GM18508 (cell line): ENCODE measurements at regions not wholly inside any gene's neighbourhood (a gene's known extent, or its start where the extent isn't known, plus 50 kb on each side); places are given as distances from the start of the nearest gene placed in this dataset.
"Not testable (repeated sequence)": the region's sequence is repeated elsewhere in the genome, so short reads cannot be mapped to it uniquely, and the experiment has no call there.

Source experiments
- ATAC-seq: cut with Tn5 transposase; IDR thresholded peaks from one replicate; pipeline ENCODE4 v1.9.1; 2021; ENCODE audit warnings: moderate number of reproducible peaks; ENCODE audit not compliant: insufficient read depth, unreplicated experiment

DNA sequence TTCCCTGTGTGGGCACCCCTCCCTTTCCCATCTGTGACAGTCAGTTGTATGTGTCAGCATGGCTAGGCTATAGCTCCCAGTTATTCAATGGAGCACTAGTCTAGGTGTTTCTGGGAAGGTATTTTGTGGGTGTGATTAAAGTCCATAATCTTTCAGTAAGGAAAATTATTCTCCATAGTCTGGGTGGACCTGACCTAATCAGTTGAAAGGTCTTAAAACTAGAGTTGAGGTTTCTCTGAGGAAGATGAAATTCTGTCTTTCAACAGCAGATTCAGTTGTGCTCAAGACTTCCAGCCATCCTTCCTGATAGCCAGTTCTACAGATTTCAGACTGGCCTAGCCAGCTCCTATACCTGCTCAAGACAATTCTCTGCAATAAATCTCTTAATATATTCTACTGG is 284.6 kb upstream of the PROK2 start:
- ATAC-seq: no peak

DNA sequence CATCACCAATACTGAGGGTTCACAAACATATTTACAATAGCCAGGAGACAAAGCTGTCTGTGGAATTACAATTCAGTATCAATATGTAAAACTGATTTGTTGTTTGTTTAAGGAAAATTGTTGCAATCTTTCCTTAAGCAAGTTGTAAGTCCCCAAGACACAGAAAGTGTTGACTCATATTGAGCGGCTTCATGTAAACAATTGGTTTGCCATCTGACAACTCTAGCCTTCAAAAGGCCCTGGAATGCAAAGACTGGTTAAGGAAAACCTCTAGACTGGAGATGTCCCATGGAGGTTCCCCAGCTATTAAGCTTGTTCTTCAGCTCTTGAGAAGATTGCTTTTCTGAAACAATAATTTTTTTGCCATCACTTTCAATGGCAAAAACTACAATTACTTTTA is 283.7 kb upstream of the PROK2 start:
- no peak for ATAC-seq

DNA sequence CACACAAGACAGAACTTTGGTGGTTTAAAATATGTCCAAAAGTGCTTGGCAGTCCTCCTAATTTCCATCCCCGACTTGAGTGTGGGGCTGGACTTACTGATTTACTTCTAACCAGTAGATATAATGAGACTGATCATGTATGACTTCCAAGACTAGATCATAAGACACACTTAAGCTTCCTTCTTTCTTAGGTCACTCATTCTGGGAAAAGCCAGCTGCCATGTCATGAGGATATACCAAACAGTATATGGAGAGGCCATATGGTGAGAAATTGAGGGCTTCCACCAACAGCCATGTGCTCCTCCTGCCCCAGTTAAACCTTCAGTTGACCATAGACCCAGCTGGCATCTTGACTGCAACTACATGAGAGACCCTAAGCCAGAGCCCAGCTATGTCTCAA is 282.8 kb upstream of the PROK2 start:
- ATAC-seq: no peak

DNA sequence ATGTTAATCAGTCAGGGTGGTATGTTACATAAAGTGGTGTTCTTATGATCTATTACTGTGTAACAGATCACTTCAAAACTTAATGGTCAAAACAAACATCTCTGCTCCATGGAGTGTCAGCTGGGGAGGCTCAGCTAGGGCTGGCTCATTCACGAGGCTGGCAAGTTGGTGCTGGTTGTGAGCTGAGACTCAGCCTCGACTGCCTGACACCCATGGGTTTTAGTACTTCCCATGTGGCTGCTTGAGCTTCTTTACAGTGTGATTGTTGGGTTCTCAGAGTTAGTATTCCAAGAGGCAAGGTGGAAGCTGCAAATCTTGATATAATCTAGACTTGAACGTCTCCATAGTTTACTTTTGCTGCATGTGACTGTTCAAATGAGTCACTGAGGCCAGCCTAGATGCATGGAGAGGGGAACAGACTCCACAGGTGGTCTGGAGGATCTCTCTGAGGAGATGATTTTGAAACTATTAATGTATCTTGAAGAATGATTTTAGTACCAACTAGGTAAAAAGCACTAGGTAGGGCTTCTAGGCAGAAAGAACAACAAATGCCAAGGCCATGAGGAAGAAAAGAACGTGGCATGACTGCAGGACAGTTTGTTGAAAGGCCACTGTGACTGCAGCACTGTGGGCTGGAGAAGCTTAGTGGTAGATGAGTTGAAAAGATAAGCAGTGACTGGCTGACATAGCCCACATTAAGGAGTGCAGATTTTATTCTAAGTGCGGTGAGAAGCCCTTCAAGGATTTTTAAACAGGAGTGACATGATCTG is 281.1 kb upstream of the PROK2 start:
- ATAC-seq: no peak

DNA sequence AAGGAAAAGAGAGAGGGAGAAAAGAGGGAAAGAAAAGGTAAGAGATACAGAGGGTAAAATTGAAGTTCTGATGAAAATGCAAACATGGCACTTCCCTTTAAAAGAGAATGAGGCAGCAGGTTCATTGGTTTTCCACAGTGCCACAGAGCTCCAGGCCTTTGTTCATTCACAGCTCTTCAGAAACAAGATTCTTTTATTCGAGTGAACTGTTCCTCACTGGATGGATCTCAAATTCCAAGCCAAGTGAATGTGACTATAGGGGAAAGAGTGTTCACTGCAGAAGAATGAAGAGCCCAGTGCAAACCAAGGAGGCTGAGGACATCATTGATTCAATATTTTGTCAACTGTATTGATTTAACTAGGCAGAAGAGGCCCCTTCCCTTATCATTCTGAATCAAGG is 280.3 kb upstream of the PROK2 start:
- ATAC-seq: no peak

DNA sequence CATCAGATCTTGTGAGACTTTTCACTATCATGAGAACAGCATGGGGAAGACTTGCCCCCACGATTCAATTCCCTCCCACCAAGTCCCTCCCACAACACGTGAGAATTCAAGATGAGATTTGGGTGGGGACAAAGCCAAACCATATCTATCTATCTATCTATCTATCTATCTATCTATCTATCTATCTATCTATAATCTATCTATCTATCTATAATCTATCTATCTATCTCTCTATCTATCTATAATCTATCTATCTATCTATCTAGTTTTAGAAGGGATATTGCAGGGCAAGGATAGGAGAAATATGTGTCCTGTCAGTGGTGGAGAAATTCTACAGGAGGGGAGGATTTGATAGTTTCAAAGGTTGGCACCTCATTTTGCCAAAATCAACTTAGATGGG is 279.8 kb upstream of the PROK2 start:
- ATAC-seq: not testable (repeated sequence)

DNA sequence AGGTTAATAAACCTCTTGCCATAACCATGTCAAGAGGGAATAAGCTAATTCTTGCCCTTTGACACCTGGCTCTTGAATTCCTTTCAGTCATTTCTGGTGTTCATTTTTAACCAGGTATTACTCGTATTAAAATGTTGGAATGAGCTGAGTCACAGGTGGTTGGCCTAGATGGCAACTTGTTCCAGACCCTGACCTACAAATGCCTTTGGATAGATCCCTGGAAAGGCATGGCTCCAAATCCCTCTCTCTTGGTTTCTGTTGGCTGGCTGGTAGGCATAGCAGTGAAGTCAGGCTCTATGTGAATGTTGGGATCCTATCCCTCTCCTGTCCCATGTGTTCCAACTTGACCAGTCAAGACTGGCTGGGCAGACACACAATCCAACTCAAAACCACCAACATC is 277.1 kb upstream of the PROK2 start:
- no peak for ATAC-seq

DNA sequence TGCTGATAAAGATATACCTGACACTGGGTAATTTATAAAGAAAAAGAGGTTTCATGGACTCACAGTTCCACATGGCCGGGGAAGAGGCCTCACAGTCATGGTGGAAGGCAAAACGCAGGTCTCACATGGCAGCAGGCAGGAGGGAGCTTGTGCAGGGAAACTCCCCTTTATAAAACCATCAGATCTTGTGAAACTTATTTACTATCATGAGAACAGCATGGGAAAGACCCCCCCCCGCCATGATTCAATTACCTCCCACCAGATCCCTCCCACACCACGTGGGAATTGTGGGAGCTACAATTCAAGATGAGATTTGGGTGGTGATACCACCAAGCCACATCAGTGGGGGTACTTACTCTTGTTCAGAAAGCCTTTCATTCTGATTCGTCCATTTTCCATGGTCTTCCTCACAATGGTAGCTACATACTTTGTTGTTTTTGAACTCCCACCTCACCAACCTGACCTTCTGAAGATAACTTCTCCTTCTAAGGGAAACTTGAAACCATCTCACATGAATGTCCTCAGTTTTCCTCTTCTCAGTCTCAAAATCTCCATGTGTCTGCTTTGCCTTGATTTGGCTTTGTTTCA is 275.6 kb upstream of the PROK2 start:
- no peak for ATAC-seq

DNA sequence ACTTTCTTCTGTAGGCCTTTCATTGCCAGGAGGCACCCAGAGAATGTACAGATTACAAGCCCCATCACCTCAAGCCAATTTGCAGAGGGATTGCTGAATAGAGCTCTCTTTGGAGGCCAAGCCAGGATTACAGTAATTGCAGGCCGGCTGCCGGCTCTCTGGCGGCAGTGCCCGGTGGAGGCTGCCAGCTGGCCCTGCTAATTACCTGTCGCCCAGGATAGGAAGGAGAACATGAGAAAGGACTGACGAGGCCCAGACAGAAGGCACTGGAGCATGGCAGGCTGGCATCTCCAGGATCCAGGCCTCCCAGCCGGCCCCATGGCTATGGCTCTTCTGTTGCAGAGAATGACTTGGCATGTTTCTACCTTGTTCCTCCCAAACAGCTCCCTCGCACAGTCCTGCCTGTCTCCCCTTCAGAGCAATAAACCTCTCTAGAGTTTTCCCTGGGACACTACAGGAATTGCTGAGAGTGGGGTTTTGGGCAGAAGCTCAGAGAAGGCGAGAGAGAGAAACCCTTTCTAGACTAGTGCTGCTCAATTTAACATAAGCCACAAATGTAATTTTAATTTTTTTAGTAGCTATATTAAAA is 273.6 kb upstream of the PROK2 start:
- ATAC-seq: no peak

DNA sequence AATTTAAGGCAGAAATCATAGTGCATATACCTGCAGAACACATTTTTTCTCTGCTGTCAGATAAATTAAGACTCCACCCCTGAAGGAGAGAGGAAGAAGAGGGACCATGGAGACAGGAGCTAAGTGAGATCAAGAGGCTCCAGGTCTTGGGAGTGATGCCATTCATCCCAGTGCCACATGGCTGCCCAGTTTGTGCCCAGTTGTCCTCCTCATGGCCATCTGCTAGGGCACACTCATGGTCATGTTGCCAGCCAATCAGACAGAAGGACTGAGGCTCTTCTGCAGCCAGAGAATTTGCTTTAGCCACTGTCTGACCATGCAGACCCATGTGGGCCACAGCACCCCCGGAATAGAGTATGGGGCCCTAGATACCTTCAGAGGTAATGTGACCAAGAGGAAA is 270.5 kb upstream of the PROK2 start:
- no peak for ATAC-seq

DNA sequence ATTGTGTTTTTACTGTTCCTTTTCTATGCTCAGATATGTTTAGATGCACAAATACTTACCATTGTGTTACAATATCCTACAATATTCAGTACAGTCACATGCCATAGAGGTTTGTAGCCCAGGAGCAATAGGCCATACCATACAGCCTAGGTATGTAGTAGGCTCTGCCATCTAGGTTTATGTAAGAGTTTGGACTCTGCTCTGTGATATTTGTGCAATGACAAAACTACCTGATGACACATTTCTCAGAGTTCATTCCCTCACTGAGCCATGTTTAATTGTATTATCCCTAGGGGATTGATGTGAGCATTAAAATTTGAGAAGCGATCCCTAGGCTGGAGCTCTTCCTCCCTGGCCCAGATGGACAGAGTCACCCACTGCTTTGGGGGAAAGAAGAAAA is 270.0 kb upstream of the PROK2 start:
- ATAC-seq: no peak

DNA sequence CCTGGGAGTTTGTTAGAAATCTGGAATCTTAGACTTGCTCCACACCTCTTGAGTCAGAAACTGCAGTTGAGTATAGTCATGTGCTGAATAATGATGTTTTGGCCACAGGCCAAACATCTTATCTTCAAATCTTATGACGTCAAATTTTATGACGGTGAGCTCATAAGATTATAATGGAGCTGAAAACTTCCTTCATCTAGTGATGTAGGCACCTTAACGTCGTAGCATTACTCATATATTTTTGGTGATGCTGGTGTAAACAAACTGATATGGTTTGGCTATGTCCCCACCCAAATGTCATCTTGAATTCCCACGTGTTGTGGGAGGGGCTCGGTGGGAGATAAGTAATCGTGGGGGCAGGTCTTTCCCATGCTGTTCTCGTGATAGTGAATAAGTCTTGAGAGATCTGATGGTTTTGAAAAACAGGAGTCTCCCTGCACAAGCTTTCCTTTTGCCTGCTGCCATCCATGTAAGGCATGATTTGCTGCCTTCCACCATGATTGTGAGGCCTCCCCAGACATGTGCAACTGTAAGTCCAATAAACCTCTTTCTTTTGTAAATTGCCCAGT is 268.0 kb upstream of the PROK2 start:
- ATAC-seq: no peak

DNA sequence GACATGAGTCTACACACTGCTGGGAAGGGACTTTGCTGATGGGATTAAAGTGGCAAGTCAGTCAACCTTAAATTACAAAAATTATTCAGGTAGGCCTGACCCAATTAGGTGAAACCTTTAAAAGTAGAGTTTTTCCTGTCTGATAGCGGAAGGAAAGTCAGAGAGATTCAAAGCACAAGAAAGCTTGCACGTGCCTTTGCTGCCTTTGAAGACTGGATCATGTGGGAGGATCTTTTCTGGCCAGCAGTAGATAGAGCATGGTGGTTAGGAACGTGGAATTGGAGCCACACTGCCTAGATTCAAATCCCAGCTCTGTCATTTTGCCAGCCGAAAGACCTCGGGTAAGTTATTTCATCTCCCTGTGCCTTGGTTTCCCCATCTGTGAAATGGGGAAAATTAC is 265.8 kb upstream of the PROK2 start:
- no peak for ATAC-seq

DNA sequence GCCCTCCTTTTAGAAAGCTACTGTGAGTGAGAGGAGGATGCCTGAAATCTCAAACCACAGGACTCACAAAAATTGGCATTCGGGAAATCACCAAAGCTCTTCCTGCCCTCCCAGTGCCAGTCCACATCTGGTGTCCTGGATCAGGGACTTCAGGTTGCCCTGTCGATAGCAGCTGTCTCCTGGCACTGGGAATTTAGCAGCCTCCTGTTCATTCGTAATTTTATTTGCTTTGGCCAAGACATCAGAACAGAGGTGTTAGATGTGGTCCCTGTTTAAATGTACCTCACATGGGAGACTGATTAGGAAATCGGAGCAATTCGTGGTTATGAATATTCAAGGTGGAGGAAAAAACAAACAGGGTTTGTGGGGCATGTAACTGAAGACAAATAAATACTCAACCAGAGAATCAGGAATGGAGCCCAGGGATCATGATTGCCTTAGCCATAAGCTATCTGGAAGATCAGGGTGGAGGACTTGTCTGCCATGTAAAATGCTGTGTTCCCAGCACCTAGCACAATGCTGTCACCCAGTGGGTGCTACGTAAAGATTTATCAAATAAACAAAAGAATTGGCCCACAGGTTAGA is 265.2 kb upstream of the PROK2 start:
- no peak for ATAC-seq

DNA sequence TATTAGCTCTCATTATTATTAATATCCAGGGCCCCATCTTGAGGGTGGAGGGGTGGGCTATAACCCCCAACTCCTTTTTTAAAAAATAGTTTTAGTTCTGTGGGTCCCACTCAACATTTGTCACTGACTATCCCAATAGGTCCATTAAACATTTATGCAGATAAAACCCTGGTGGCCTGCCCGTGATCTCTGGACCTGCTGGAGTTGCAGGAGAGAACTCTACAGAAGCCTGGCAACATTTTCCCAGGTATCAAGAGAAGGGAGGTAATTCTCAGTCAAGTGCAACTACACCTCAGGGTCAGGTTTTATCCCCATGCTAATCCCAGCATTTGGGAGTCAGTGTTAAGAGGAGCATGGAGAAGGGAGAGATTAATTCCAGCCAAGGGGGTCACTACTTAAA is 264.4 kb upstream of the PROK2 start:
- ATAC-seq: no peak

DNA sequence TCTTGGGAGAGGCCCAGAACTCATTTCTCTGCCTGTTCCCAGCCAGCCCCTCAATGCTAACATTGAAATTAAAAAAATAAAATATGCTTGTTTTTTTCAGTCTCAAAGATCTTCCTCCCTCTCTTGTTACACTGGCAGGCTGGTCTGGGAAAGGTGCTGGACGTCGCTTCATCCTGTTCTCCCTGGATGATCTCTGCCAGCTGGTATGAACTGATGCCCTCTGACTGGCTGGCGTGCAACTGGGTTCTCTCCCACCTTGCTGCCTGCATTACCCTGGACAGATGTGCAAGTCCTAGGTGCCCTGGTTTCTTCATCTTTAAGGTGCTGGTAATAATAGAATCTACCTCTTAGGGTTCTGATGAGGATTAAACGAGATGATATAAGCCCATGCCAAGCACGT is 263.9 kb upstream of the PROK2 start:
- no peak for ATAC-seq

DNA sequence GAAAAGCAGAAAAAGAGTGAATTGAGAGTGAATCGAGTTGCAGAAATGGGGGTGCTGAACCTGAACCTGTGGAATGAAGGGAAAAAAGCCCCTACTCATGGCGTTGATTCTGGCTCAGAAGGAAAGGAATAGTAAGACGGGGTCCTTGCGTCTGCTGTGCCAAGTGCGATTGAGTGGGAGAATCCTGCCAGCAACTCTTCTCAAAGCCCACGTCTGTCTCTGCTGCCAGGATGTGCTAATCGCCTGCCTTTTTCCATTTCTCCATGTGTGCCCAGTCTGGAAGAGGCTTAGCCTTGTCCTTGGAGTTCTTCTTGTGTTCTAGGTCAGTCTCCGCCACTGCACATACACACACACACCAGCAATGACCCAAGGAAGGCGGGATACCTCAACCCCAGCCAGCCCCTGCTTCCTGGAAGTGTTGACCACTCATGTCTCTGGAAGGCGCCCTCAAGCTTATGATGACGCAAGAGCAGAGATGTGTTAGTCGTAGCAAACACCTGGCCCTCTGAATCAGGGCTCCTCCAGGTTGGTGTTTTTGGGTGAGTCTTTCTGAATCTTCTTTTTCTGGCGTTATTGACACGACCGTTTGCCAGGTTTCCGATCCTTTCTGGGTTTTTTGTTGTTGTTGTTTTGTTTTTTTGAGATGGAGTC is 262.4 kb upstream of the PROK2 start:
- ATAC-seq: no peak

DNA sequence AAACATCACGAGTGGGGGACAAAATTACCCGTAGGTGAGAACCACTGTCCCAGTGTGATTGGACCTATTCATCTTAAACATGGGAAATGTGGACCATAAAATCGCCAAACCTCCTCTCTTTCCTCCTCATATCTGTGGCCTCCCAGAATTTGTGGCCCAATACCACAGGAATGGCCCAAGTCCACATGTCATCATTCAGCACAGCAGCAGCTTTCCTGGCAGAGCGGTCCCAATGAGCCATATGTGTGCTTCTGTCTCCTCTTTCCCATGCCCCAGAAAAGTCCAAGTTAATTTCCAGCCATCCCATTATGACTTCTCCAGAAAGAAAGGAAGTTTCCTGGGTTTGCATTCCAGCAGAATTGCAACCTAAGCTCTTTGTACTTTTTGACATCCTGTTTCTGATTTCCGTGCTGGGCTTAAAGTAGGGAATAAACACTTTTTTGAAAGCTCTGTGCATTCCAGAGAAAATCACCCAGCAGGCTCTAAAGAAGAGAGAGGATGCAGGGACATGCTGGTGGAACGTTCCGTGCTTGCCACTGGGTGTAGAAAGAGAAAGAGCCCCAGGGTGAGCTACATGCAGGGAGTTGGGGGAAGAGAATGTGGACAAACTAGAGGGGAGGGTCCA is 259.4 kb upstream of the PROK2 start:
- ATAC-seq: no peak

DNA sequence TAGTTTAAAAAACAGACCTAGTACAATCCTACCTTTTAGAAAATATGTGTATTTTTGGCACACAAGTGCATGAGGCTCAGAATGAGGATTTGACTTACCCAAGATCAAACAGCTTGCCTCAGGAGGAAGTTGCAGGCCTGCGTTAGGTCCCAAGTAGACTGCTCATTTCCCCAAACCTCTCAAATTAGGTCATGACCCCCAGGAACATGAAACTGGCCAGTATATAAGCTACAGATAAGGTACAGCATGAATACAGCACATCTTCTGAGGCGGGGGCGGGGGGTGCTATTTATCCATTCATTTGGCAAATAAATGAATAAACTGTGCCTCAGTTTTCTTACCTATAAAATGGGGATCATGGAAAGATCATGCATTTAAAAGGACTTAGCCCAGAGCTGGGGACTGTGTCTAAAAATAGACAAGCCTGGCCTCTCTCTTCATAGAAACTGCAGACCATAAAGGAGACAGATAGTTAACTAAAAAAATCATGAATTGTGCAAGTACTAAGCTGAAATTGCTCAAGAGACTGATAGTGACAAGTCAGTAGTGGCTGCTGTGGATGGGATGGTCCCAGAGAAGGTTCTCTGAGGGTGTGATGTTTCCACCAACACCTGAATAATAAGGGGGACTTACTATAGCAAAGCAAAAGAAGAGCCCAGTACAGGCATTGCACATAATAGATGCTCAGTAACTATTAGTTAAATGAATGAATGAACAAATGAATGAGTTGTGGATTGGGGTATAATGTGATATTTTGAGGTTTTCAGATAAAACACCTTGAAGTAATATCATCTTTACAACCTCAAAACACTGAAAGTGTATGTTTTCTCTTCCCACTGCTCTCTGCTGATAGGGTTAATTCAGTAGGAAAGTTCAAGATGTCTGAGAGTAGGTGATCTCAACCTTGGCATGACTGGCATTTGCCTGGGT is 258.5 kb upstream of the PROK2 start:
- ATAC-seq: no peak
